ENCODE measurements at regions not wholly inside any gene's neighbourhood (a gene's known extent, or its start where the extent isn't known, plus 50 kb on each side); places are given as distances from the start of the nearest gene placed in this dataset.

GRCh38 chr11:103584720-103585119 is 451.7 kb upstream of the DDI1 start:
- TF ChIP-seq EZH2 (IDR thresholded peaks at IDR 0.05; ENCODE audit: insufficient read depth, poor library complexity, severe bottlenecking) = no peak
- no peak for TF ChIP-seq EZH2phosphoT487 (IDR thresholded peaks at IDR 0.05; ENCODE audit: insufficient read depth, low read depth)

Measured in GM23248 (cell line).